GM12873 (cell line): ENCODE measurements at regions not wholly inside any gene's neighbourhood (a gene's known extent, or its start where the extent isn't known, plus 50 kb on each side); places are given as distances from the start of the nearest gene placed in this dataset.

Experiments
- TF ChIP-seq, protein P1 (sequence below): IDR thresholded peaks from 2 replicates; pipeline ENCODE4 v1.5.1; 2012; ENCODE audit warnings: low read depth, mild to moderate bottlenecking, moderate library complexity, low read length, control low read depth; ENCODE audit not compliant: insufficient read depth; ENCODE audit errors: missing control alignments

DNA sequence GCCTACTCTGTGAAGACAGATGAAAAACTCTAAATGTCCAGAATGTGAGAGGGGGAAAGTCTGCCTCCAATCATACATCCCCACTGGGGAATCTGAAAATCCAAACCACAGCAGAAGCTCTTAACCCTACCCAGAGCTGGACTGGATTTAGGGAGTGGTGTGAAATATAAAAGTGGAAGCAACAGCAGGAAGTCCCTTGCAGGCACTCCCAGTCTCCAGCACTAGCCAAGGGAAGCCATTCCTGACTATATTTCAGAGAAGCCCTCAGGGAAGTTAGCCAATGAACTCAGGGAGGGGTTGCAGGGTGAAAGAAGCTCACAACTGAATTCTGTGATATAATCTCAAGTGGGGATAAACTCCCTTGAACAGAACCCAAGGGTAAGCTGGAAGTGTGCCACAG lies 51.5 kb downstream of the CRPPA start:
- TF ChIP-seq, protein P1, sequence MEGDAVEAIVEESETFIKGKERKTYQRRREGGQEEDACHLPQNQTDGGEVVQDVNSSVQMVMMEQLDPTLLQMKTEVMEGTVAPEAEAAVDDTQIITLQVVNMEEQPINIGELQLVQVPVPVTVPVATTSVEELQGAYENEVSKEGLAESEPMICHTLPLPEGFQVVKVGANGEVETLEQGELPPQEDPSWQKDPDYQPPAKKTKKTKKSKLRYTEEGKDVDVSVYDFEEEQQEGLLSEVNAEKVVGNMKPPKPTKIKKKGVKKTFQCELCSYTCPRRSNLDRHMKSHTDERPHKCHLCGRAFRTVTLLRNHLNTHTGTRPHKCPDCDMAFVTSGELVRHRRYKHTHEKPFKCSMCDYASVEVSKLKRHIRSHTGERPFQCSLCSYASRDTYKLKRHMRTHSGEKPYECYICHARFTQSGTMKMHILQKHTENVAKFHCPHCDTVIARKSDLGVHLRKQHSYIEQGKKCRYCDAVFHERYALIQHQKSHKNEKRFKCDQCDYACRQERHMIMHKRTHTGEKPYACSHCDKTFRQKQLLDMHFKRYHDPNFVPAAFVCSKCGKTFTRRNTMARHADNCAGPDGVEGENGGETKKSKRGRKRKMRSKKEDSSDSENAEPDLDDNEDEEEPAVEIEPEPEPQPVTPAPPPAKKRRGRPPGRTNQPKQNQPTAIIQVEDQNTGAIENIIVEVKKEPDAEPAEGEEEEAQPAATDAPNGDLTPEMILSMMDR = no peak

DNA sequence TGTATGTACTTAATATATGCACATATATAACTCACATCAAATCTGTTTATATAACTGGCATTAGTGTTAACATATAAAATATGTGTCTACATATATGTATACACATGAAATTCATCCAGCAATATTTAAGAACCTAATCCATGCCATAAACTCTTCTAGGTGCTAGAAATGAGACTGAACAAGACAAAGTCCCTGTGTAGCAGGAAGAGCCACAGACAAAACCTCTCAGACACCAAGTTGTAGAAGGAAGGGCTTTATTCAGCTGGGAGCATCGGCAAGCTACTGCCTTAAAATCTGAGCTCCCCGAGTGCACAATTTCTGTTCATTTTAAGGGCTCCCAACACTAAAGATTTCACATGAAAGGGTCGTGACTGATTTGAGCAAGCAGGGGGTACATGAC lies 52.5 kb downstream of the CRPPA start:
- TF ChIP-seq, protein P1 = no peak

DNA sequence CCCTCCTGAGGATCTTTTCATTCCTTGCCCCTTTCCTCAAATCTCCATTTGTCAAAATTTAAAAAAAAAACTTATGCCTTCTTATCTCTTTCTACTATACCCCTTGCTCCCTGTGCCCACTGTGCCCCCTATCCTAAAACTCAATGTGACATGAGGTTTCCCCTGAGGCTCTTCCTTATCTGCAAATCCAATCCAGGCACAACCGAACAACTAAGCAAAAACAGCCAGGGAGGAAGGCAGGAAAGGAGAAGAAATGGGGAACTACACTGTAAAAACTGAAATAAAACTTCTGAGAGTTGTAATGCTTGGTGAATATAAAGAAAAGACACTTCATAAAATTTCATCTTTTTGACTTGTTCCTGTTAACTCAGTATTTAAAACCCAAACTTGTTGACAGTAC lies 54.2 kb downstream of the CRPPA start:
- TF ChIP-seq, protein P1 = no peak

DNA sequence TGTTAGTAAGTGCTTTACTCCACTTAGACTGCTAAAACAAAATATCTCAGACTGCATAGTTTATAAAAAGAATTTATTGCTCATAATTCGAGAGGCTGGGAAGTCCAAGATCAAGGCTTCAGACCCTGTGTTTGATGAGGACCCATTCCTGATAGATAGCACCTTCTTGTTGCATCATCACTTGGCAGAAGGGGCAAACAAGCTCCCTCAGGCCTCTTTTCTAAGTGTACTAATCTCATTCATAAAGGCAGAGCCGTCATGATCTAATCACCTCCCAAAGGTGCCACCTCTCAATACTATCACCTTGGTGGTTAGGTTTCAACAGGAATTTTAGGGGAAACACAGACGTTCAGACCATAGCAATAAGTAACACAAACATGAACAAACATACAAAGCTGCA lies 55.4 kb downstream of the CRPPA start:
- TF ChIP-seq, protein P1 = no peak

DNA sequence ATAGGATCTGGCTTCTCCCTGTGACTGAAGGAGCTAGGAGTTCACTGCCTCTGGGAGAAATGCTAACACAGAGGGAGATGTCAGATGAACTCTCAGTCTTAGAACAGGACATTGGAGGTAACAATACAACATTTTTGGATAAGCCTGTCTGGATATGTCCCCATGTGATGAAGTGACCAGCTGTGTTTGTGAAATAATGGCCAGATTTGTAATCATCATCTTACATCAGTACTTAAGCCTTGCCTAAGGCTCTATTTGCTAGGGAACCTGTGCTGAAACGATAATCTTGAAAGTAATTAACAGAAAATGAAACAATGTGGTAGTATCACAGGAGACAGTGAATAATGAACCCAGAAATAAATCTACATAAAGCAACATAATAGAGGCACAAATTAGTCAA lies 56.2 kb downstream of the CRPPA start:
- TF ChIP-seq, protein P1 = no peak

DNA sequence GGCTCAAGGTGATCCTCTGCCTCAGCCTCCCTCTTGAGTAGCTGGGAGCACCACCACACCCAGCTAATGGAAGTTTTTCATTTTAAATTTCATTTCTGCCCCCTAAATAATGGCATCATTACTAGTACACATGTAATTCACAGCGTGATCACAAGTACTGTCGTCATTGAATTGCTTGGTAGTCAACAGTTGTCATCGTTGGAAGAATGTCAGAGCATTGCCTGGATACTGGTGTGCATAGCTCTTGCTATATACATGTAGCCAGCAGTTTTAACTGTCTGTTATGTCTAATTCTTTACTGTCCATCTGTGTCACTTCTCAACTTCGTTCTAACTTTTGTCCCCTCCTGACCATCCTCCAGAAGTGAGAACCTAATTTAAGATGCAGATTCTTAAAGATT lies 62.1 kb downstream of the CRPPA start:
- TF ChIP-seq, protein P1 = no peak

DNA sequence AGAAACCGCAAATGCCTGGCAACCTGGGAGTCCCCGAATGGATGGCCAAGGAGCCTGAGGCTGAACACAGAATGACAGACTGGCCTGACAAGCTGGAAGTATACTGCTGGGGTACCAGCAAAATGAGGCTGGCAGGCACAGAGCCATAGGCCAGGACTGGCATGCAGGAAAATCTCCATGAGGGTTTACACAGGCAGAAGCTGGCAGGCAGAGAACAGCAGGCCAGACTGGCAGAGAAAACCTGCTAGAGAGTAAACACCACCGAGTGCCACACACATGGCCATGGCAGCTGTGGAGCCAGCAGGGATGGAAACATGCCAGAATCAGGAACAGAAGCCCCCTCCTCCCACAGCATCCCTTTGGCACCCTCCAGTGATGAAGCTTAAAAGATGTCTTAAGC lies 63.4 kb downstream of the CRPPA start:
- TF ChIP-seq, protein P1 = no peak
